22Rv1 (cell line): ENCODE measurements at regions not wholly inside any gene's neighbourhood (a gene's known extent, or its start where the extent isn't known, plus 50 kb on each side); places are given as distances from the start of the nearest gene placed in this dataset.

Source experiments
- ZFX ChIP-seq: fragments of 450-650 bp; IDR thresholded peaks from 2 replicates; pipeline ENCODE4 v1.6.1; 2017; ENCODE audit warnings: antibody characterized with exemption, borderline replicate concordance
- TF ChIP-seq, protein P1 (sequence below): fragments of 450-650 bp; IDR thresholded peaks from 2 replicates; pipeline ENCODE4 v1.5.1; 2017; ENCODE audit warnings: mild to moderate bottlenecking

DNA sequence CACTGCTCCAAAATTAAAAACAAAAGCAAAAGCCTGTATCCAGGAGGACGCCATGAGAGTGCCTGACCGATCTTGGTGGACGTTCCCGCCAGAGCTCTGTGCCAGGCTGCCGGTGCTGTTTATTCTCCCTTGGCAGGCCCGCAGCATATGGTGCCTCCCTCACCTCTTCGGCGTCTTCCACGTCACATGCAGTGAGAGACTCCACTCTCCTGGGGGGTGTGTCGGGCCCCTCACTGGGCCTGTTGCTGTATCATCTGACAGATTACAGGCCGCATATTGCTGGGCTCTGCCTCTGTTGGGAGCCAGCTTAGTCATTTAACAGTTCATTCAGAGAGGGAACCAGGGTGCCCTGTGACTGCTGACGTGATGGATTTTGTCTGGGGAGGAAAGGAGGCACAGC lies 86.4 kb upstream of the ARRDC4 start:
- TF ChIP-seq, protein P1, sequence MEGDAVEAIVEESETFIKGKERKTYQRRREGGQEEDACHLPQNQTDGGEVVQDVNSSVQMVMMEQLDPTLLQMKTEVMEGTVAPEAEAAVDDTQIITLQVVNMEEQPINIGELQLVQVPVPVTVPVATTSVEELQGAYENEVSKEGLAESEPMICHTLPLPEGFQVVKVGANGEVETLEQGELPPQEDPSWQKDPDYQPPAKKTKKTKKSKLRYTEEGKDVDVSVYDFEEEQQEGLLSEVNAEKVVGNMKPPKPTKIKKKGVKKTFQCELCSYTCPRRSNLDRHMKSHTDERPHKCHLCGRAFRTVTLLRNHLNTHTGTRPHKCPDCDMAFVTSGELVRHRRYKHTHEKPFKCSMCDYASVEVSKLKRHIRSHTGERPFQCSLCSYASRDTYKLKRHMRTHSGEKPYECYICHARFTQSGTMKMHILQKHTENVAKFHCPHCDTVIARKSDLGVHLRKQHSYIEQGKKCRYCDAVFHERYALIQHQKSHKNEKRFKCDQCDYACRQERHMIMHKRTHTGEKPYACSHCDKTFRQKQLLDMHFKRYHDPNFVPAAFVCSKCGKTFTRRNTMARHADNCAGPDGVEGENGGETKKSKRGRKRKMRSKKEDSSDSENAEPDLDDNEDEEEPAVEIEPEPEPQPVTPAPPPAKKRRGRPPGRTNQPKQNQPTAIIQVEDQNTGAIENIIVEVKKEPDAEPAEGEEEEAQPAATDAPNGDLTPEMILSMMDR = no peak
- no peak for TF ChIP-seq ZFX
